ENCODE measurements at regions not wholly inside any gene's neighbourhood (a gene's known extent, or its start where the extent isn't known, plus 50 kb on each side); places are given as distances from the start of the nearest gene placed in this dataset.
"Not testable (repeated sequence)": the region's sequence is repeated elsewhere in the genome, so short reads cannot be mapped to it uniquely, and the experiment has no call there.

DNA sequence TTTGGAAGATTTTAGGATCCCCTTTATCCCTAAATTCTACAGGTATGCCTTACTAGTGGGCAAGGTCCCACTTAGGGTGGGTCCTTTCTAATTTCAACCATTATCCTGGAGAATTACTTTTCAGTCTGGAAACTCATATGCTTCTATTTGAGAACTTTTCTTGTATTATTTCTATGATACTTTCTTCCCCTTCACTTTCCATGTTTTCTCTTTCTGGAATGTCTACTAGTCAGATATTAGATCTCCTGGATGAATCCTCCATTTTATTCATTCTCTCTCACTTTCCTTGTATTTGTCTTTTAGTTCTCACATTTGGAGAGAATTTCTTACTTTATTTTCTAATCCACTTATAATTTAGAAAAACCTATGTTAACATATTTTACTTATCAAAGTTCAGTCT lies 83.9 kb upstream of the SIPA1L2 start:
- no TSS peak for BruUV-seq (replicated peaks)
- H3K4me3 ChIP-seq (ENCODE audit: low read depth in 2 of 2, low read length in 2 of 2), result no peak overlapping the region
- no peaks in the 10 kb centered on the region for H3K36me3 ChIP-seq (ENCODE audit: control insufficient read depth, insufficient read depth, low read length)
- DNase-seq (ENCODE audit: low read depth, low spot score) (no peak), ATAC-seq (no peak)
- POLR2A ChIA-PET, result no interaction called here
- in situ Hi-C loops (cut with HindIII; ENCODE audit: low pct_unique_long_range_greater_than_20kb, low sequenced_read_pairs) (no loop called here), intact Hi-C loops (cut with micrococcal nuclease; ENCODE audit: unreplicated experiment) (no loop called here)
- no peaks in the 10 kb centered on the region for H3K4me1 ChIP-seq (ENCODE audit: control insufficient read depth, insufficient read depth, low read length)
- CTCF ChIA-PET, result no interaction called here
- no peak overlapping the region for H3K27ac ChIP-seq (ENCODE audit: low read length)
- TF ChIP-seq, protein P1, sequence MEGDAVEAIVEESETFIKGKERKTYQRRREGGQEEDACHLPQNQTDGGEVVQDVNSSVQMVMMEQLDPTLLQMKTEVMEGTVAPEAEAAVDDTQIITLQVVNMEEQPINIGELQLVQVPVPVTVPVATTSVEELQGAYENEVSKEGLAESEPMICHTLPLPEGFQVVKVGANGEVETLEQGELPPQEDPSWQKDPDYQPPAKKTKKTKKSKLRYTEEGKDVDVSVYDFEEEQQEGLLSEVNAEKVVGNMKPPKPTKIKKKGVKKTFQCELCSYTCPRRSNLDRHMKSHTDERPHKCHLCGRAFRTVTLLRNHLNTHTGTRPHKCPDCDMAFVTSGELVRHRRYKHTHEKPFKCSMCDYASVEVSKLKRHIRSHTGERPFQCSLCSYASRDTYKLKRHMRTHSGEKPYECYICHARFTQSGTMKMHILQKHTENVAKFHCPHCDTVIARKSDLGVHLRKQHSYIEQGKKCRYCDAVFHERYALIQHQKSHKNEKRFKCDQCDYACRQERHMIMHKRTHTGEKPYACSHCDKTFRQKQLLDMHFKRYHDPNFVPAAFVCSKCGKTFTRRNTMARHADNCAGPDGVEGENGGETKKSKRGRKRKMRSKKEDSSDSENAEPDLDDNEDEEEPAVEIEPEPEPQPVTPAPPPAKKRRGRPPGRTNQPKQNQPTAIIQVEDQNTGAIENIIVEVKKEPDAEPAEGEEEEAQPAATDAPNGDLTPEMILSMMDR (IDR thresholded peaks at IDR 0.05), result no peak
- H3K9me3 ChIP-seq (ENCODE audit: control insufficient read depth, insufficient read depth, low read depth, low read length), result no peaks in the 10 kb centered on the region
- H3K27me3 ChIP-seq (ENCODE audit: control insufficient read depth, insufficient read depth, low read length), result no peaks in the 10 kb centered on the region

GRCh38 chr1:232715154-232715553 lies 85.2 kb upstream of the SIPA1L2 start:
- BruUV-seq (replicated peaks), result no TSS peak
- no peak overlapping the region for H3K4me3 ChIP-seq (ENCODE audit: low read depth in 2 of 2, low read length in 2 of 2)
- intact Hi-C loops (cut with micrococcal nuclease; ENCODE audit: unreplicated experiment) (no loop called here), in situ Hi-C loops (cut with HindIII; ENCODE audit: low pct_unique_long_range_greater_than_20kb, low sequenced_read_pairs) (no loop called here)
- ChIA-PET POLR2A (no interaction called here), CTCF (no interaction called here)
- ATAC-seq (no peak), DNase-seq (ENCODE audit: low read depth, low spot score) (no peak)
- TF ChIP-seq SIN3A (IDR thresholded peaks at IDR 0.05; ENCODE audit: borderline replicate concordance, insufficient read depth, low read depth, low read length) (no peak), POLR2AphosphoS5 (IDR thresholded peaks at IDR 0.05; ENCODE audit: low read depth, low read length) (no peak), TCF7L2 (IDR thresholded peaks at IDR 0.05; ENCODE audit: low read depth, low read length) (no peak), REST (IDR thresholded peaks at IDR 0.05; ENCODE audit: insufficient read depth in 1 of 2, low read depth in 2 of 2, low read length in 1 of 2) (no peak)
- TF ChIP-seq, protein P1 (IDR thresholded peaks at IDR 0.05), result no peak
- H3K27me3 ChIP-seq (ENCODE audit: control insufficient read depth, insufficient read depth, low read length), result no peaks in the 10 kb centered on the region
- H3K9me3 ChIP-seq (ENCODE audit: control insufficient read depth, insufficient read depth, low read depth, low read length), result no peaks in the 10 kb centered on the region
- no peaks in the 10 kb centered on the region for H3K4me1 ChIP-seq (ENCODE audit: control insufficient read depth, insufficient read depth, low read length)
- H3K36me3 ChIP-seq (ENCODE audit: control insufficient read depth, insufficient read depth, low read length), result no peaks in the 10 kb centered on the region
- no peak overlapping the region for H3K27ac ChIP-seq (ENCODE audit: low read length)

GRCh38 chr1:232717911-232718310 lies 87.3 kb upstream of the MAP10 start:
- BruUV-seq (replicated peaks); H3K4me1 ChIP-seq (ENCODE audit: control insufficient read depth, insufficient read depth, low read length); CTCF ChIA-PET; H3K27me3 ChIP-seq (ENCODE audit: control insufficient read depth, insufficient read depth, low read length); H3K36me3 ChIP-seq (ENCODE audit: control insufficient read depth, insufficient read depth, low read length); H3K4me3 ChIP-seq (ENCODE audit: low read depth in 2 of 2, low read length in 2 of 2); intact Hi-C loops (cut with micrococcal nuclease; ENCODE audit: unreplicated experiment); DNase-seq (ENCODE audit: low read depth, low spot score); in situ Hi-C loops (cut with HindIII; ENCODE audit: low pct_unique_long_range_greater_than_20kb, low sequenced_read_pairs); H3K9me3 ChIP-seq (ENCODE audit: control insufficient read depth, insufficient read depth, low read depth, low read length); POLR2A ChIA-PET; ATAC-seq; H3K27ac ChIP-seq (ENCODE audit: low read length): not testable (repeated sequence)

Data from Panc1 (cell line).